NCI-H2029 (cell line): ENCODE measurements at regions not wholly inside any gene's neighbourhood (a gene's known extent, or its start where the extent isn't known, plus 50 kb on each side); places are given as distances from the start of the nearest gene placed in this dataset.

ENCODE experiments used
- DNase-seq: peaks from one replicate; lab custom pipeline; 2025; lab: John Stamatoyannopoulos, UW

GRCh38 chr7:25553580-25554291 is 325.4 kb upstream of the NPVF start:
- no peak for DNase-seq

- no peak for DNase-seq
These were observed 329.2 kb upstream of the NPVF start for GRCh38 chr7:25557379-25557917.

- DNase-seq, result no peak
These were observed 329.6 kb upstream of the NPVF start for GRCh38 chr7:25557930-25558329.

- no peak for DNase-seq
These were observed 330.3 kb upstream of the NPVF start for GRCh38 chr7:25558605-25559004.

- DNase-seq, result no peak
These were observed 331.5 kb upstream of the NPVF start for GRCh38 chr7:25559581-25560367.

- no peak for DNase-seq
These were observed 334.4 kb upstream of the NPVF start for GRCh38 chr7:25562673-25563182.

GRCh38 chr7:25565002-25565401 is 336.7 kb upstream of the NPVF start:
- no peak for DNase-seq

- DNase-seq, result peak; percentile 12
These were observed 337.7 kb upstream of the NPVF start for GRCh38 chr7:25565949-25566348.

GRCh38 chr7:25567430-25567829 is 339.1 kb upstream of the NPVF start:
- DNase-seq, result no peak

GRCh38 chr7:25569765-25570164 is 341.5 kb upstream of the NPVF start:
- no peak for DNase-seq

GRCh38 chr7:25572423-25572822 is 344.1 kb upstream of the NPVF start:
- no peak for DNase-seq

- no peak for DNase-seq
These were observed 346.5 kb upstream of the NPVF start for GRCh38 chr7:25574828-25575227.

GRCh38 chr7:25575634-25576033 is 347.3 kb upstream of the NPVF start:
- no peak for DNase-seq

- no peak for DNase-seq
These were observed 350.9 kb upstream of the NPVF start for GRCh38 chr7:25578991-25579777.

GRCh38 chr7:25579778-25580075 is 351.4 kb upstream of the NPVF start:
- DNase-seq, result no peak

- DNase-seq, result no peak
These were observed 351.9 kb upstream of the NPVF start for GRCh38 chr7:25580141-25580540.

- no peak for DNase-seq
These were observed 355.3 kb upstream of the NPVF start for GRCh38 chr7:25583621-25584020.

GRCh38 chr7:25584112-25584938 is 356.0 kb upstream of the NPVF start:
- DNase-seq, result no peak

- DNase-seq, result no peak
These were observed 358.2 kb upstream of the NPVF start for GRCh38 chr7:25586513-25586912.

GRCh38 chr7:25594122-25594521 is 365.8 kb upstream of the NPVF start:
- no peak for DNase-seq

GRCh38 chr7:25594728-25595127 is 366.4 kb upstream of the NPVF start:
- no peak for DNase-seq

GRCh38 chr7:25595996-25596395 is 367.7 kb upstream of the NPVF start:
- DNase-seq, result no peak
